ENCODE measurements at regions not wholly inside any gene's neighbourhood (a gene's known extent, or its start where the extent isn't known, plus 50 kb on each side); places are given as distances from the start of the nearest gene placed in this dataset.
A peak's percentile ranks its signal among the peaks of the same experiment; 100 is the strongest.

DNA sequence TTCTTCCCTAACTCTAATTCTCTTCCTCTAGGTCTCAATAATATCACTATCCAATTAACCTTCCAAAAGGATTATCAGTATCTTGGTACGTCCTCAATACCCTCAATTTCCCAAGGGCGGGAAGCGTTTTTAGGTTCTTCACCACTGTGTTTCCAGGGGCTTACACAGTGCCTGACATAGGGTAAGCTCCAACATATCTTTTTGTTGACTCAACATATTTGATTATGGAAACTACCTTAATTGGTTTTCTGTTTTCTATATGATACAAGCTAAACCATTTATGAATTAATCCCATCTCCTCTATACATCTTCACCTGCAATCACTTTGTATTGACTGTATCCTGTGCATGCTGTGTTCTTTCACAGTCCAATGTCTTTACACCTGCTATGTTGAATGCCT is 987.3 kb downstream of the GRID1 start:
- H2BK120ac ChIP-seq (ENCODE audit: low read depth, low read length): no peak overlapping the region
- H3K36me3 ChIP-seq (ENCODE audit: control insufficient read depth, insufficient read depth, low read length): no peaks in the 10 kb centered on the region
- in situ Hi-C loops (cut with MboI; ENCODE audit: low sequenced_read_pairs): no loop called here
- no peak for TF ChIP-seq CEBPB (IDR thresholded peaks at IDR 0.05; ENCODE audit: low read depth, low read length)
- TF ChIP-seq MAFK (IDR thresholded peaks at IDR 0.05; ENCODE audit: low read depth, low read length): 0 out of 2 replicates have a peak, but pooled peaks have one; percentile 17
- no peak overlapping the region for H2AFZ ChIP-seq (replicated peaks; ENCODE audit: low read length, poor library complexity)
- peaks cover 6% of the 10 kb centered on the region; the same call in 1 of the 2 replicates for H3K9me3 ChIP-seq (ENCODE audit: control insufficient read depth, insufficient read depth, low read length)
- H2BK15ac ChIP-seq (ENCODE audit: low read depth, low read length): no peak overlapping the region
- H3K56ac ChIP-seq (ENCODE audit: extremely low read depth, insufficient read depth, low read length): no peak overlapping the region
- CTCF ChIA-PET: no interaction called here
- no peak overlapping the region for H3K27ac ChIP-seq (ENCODE audit: insufficient read depth, low read length)
- no peak overlapping the region for H3K9ac ChIP-seq (ENCODE audit: low read depth, low read length)
- no peaks in the 10 kb centered on the region for H4K20me1 ChIP-seq (ENCODE audit: insufficient read depth, low read length)
- no peak overlapping the region for H2AK5ac ChIP-seq (ENCODE audit: low read depth, low read length)
- no peak overlapping the region for H3K4me2 ChIP-seq (ENCODE audit: low read depth, low read length)
- H3K27me3 ChIP-seq (ENCODE audit: control insufficient read depth, insufficient read depth, low read length): no peaks in the 10 kb centered on the region
- no peak overlapping the region for H2BK5ac ChIP-seq (ENCODE audit: low read depth, low read length, poor library complexity, severe bottlenecking)
- H2BK20ac ChIP-seq (ENCODE audit: low read depth, low read length): no peak overlapping the region
- no peaks in the 10 kb centered on the region for H3K79me1 ChIP-seq (ENCODE audit: low read depth in 1 of 2, low read length in 2 of 2)
- no peak overlapping the region for H3K18ac ChIP-seq (ENCODE audit: low read depth, low read length)
- intact Hi-C loops (cut with micrococcal nuclease): no loop called here
- H3K4me3 ChIP-seq (ENCODE audit: insufficient read depth, low read depth, low read length): no peak overlapping the region
- H3K4me1 ChIP-seq (ENCODE audit: control insufficient read depth, insufficient read depth, low read length): no peaks in the 10 kb centered on the region
- no peak overlapping the region for H4K91ac ChIP-seq (ENCODE audit: insufficient read depth, low read depth, low read length)
- H4K5ac ChIP-seq (ENCODE audit: low read depth, low read length): no peak overlapping the region
- no peaks in the 10 kb centered on the region for H3K9me1 ChIP-seq (ENCODE audit: insufficient read depth, low read length)
- POLR2A ChIA-PET (ENCODE audit: unreplicated experiment): no interaction called here
- ATAC-seq (ENCODE audit: low read depth): no peak
- H3K14ac ChIP-seq (replicated peaks; ENCODE audit: low read depth, low read length): no peak overlapping the region
- dilution Hi-C loops (cut with HindIII; ENCODE audit: low sequenced_read_pairs, unreplicated experiment): no loop called here
- H3K4ac ChIP-seq (ENCODE audit: low read depth, low read length): no peak overlapping the region
- no peak overlapping the region for H3K23ac ChIP-seq (ENCODE audit: low read depth, low read length)
- no peak for DNase-seq
- H4K8ac ChIP-seq (ENCODE audit: low read depth in 2 of 2, low read length in 2 of 2): no peak overlapping the region
- WGBS, 2 experiments (ENCODE audit: extremely low coverage in 2 of 2, insufficient read length in 1 of 2): 40% methylated on average over 1 of the region's 3 CpGs; no CpG with 5 or more reads in 1 of the 2 experiments
- BruUV-seq (replicated peaks): no TSS peak
- H2AK9ac ChIP-seq (replicated peaks; ENCODE audit: low read depth, low read length, poor library complexity): no peak overlapping the region
